Mucosa of stomach (tissue), 1 donor: ENCODE measurements at regions not wholly inside any gene's neighbourhood (a gene's known extent, or its start where the extent isn't known, plus 50 kb on each side); places are given as distances from the start of the nearest gene placed in this dataset.

Source experiments
- H3K27me3 ChIP-seq: one replicate; pipeline ENCODE4 v1.7.0; 2013; ENCODE audit warnings: mild to moderate bottlenecking, low read length; ENCODE audit not compliant: control insufficient read depth, insufficient read depth
- H3K36me3 ChIP-seq: one replicate; pipeline ENCODE4 v1.7.0; 2013; ENCODE audit warnings: low read length; ENCODE audit not compliant: control insufficient read depth, insufficient read depth
- H3K4me1 ChIP-seq: one replicate; pipeline ENCODE4 v1.7.0; 2013; ENCODE audit warnings: mild to moderate bottlenecking, low read length; ENCODE audit not compliant: control insufficient read depth, insufficient read depth
- H3K4me3 ChIP-seq: one replicate; pipeline ENCODE4 v1.7.0; 2013; ENCODE audit warnings: low read length
- H3K9ac ChIP-seq: one replicate; pipeline ENCODE4 v1.7.0; 2013; ENCODE audit warnings: mild to moderate bottlenecking, low read length, moderate library complexity
- H3K9me3 ChIP-seq: one replicate; pipeline ENCODE4 v1.7.0; 2013; ENCODE audit warnings: mild to moderate bottlenecking, low read length, moderate library complexity; ENCODE audit not compliant: control insufficient read depth
- donor health status: Pancreatic carcinoma.

DNA sequence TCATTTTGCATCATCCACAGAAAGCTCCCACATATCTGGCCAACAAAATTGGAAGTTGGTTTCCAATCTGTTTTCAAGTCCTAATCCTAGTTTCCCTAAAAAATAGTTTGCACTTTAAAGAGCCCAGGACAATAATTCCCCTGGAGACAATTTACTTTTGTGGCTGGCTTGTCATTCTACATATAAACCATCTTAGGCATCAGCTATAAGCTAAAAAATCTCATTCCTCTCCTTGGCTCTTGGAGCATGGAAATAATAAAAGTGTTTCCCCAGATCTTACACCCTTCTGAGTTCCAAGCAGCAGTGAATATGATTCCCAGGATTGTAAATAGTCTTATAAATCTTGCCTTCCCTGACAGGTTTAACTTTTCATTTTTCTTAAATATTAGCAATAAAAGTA lies 89.1 kb upstream of the NUDT4 start:
- H3K27me3 ChIP-seq = no peaks in the 10 kb centered on the region
- H3K9me3 ChIP-seq = no peaks in the 10 kb centered on the region
- no peak overlapping the region for H3K4me3 ChIP-seq
- H3K4me1 ChIP-seq = no peaks in the 10 kb centered on the region
- no peak overlapping the region for H3K9ac ChIP-seq
- no peaks in the 10 kb centered on the region for H3K36me3 ChIP-seq

DNA sequence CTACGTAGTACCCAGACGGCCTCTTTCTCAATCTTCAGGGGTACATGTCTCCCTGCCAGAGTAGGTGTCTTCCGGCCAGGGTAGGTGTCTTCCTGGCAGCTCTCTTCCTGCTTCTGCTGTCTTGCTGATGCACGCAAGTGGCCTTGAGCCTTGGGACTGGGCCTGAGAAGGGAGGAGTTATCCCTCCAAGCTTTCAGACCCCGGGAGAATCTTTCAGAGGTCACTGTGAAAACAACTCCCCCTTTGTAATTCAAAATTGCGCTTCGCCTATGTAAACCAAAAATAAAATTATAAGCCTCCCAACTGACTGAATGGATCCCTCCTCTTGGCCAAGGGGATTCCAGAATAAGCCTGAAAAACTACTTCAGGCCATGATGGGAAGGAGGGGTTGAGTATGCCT lies 87.3 kb upstream of the NUDT4 start:
- H3K9ac ChIP-seq = no peak overlapping the region
- H3K4me3 ChIP-seq = no peak overlapping the region

DNA sequence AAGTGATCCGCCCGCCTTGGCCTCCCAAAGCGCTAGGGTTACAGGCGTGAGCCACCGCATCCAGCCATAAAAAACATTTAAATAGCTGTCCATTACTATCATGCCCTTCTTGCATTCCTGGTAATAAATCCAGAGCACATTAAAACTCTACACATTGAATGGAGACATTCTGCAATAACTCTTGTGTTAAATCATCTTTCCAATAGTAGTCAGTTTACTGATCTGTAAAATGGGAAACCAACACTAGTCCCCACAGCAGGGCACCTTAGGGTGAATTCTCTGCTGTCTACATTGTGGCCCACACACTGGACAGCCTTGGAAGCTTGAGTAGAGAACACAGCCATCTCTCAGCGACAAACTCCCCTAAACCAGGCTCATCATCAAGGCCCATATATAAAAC lies 85.5 kb upstream of the NUDT4 start:
- no peaks in the 10 kb centered on the region for H3K27me3 ChIP-seq
- no peaks in the 10 kb centered on the region for H3K36me3 ChIP-seq
- no peaks in the 10 kb centered on the region for H3K4me1 ChIP-seq
- H3K4me3 ChIP-seq = no peak overlapping the region
- H3K9me3 ChIP-seq = no peaks in the 10 kb centered on the region
- H3K9ac ChIP-seq = no peak overlapping the region

More for the DNA sequence above, 87.3 kb upstream of the NUDT4 start:
- H3K4me1 ChIP-seq = no peaks in the 10 kb centered on the region
- no peaks in the 10 kb centered on the region for H3K9me3 ChIP-seq
- no peaks in the 10 kb centered on the region for H3K36me3 ChIP-seq
- no peaks in the 10 kb centered on the region for H3K27me3 ChIP-seq

DNA sequence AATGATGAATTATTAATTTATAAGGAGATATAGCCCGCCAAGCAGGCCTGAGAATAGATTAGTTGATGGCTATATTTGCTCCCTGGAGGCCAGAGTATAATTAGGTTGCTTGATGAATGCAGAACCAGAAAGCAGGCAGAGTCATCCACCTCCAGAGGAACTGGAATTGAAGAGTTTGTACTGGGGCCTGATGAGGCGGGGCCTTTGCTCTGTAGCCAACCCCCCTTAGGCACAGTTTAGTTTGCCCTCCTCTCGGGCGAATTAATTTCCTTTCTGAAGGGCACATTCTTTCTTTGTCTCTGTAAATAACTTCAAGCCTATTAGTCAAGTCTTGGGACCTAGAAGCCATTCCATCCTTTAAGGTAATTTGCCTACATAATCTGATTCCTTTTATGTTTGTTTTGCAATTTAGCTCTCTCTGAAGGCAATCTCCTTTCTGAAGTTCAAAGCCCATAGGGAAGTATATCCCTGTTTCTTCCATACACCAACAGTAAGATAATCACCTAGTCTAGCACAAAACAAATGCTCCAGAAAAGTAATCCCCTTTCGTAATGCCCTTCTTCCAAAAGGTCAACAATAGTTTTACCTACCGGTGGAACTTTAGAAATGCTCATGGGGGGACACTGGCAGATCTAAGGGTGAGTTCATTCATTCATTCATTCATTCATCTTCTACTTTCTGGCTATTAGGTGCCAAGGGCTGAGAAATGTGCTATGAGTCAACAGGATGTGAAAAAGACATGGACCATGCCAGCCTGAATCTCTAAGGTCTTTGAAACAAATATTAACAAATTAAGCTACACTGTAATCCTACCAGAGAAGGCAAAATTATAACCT lies 84.8 kb upstream of the NUDT4 start:
- no peaks in the 10 kb centered on the region for H3K9me3 ChIP-seq
- H3K4me1 ChIP-seq = no peaks in the 10 kb centered on the region
- no peak overlapping the region for H3K9ac ChIP-seq
- H3K27me3 ChIP-seq = no peaks in the 10 kb centered on the region
- H3K4me3 ChIP-seq = no peak overlapping the region
- no peaks in the 10 kb centered on the region for H3K36me3 ChIP-seq

DNA sequence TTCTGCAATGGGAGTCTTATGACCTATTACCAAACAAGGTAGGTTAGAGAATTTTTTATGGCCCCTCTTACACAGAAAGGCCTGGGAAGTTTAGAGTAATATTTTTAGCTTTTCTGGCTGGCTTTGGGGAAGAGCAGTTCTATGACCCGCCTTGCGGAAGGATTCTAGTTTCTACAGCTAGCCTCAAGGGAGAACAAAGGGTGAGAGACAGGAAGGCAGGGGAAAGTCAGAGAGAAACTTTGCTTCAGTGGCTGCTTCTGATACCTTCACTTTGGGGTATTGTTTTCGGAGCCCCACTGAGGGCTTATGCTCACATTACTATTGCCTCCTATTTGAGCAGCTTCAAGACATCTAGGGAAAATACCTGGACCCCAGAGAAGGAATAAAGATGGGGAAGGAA lies 80.7 kb upstream of the NUDT4 start:
- Histone ChIP-seq H3K36me3 (no peaks in the 10 kb centered on the region), H3K9ac (no peak overlapping the region), H3K4me1 (no peaks in the 10 kb centered on the region), H3K9me3 (no peaks in the 10 kb centered on the region), H3K27me3 (no peaks in the 10 kb centered on the region), H3K4me3 (no peak overlapping the region)

DNA sequence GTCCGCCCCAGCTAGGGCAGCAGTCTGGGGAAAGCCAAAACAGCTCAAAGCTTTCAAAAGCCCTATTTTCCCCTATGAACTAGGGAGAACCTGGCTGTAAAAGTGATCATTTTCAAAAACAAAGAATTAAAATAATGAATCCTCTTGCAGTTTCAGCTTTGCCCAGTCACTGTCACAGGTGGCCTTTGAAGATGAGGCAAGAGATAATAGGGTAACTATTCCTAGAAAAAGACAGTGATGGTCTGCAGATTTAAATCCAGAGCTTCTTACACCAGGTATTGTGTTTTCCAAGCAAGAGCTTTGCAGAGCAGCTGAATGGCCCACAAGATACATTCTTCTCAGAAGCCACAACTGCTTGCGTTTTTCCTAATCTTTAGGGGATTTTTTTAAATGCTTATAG lies 80.2 kb upstream of the NUDT4 start:
- H3K36me3 ChIP-seq = no peaks in the 10 kb centered on the region
- no peaks in the 10 kb centered on the region for H3K9me3 ChIP-seq
- H3K4me1 ChIP-seq = no peaks in the 10 kb centered on the region
- H3K4me3 ChIP-seq = no peak overlapping the region
- no peaks in the 10 kb centered on the region for H3K27me3 ChIP-seq
- H3K9ac ChIP-seq = no peak overlapping the region

DNA sequence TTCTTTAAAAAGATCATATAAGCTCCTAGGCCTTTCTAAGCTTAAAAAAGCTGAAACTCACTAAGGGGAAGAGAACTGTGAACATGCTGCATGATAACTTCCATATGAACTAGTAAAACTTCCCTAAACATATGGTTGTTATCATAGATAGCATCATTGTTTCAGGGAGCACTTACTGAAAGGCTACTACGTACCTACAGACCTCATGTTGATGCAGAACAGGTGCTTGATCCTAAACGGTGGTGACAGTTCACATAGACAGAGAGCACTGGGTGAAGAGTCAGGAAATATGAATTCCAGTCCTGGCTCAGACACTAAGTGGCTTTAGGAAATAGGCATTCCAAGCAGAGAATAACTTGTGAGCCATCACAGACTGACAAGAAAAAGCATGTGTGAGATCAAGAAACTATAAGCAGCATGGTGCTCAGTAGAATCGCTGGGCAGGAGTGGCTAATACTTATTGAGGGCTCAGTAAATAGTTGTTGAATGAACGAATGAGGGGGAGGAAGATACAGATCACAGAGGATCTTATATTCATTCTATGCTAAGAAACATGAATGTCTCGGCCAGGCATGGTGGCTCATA lies 78.4 kb upstream of the NUDT4 start:
- Histone ChIP-seq H3K9me3 (no peaks in the 10 kb centered on the region), H3K9ac (no peak overlapping the region), H3K4me1 (no peaks in the 10 kb centered on the region), H3K36me3 (no peaks in the 10 kb centered on the region), H3K4me3 (no peak overlapping the region), H3K27me3 (no peaks in the 10 kb centered on the region)

DNA sequence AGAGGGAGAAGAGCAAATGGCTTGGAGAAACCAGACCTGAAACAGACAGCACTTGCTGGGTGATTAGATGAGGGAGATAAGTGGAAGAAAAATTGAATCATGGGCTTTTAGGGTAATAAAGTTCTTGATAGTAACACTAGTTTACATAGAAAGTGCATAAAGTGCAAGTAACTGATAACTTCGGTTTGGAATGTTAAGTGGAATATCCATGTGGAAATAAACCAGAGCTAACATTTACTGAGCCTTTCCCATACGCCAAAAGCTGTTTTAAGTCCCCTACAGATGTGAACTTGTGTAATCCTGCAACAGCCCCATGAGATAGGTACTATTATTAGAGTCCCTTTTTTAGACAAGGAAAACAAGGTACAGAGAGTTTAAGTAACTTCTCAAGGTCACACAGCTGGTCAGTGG lies 77.1 kb upstream of the NUDT4 start:
- Histone ChIP-seq H3K4me1 (no peaks in the 10 kb centered on the region), H3K9me3 (no peaks in the 10 kb centered on the region), H3K36me3 (no peaks in the 10 kb centered on the region), H3K4me3 (no peak overlapping the region), H3K27me3 (no peaks in the 10 kb centered on the region), H3K9ac (no peak overlapping the region)

DNA sequence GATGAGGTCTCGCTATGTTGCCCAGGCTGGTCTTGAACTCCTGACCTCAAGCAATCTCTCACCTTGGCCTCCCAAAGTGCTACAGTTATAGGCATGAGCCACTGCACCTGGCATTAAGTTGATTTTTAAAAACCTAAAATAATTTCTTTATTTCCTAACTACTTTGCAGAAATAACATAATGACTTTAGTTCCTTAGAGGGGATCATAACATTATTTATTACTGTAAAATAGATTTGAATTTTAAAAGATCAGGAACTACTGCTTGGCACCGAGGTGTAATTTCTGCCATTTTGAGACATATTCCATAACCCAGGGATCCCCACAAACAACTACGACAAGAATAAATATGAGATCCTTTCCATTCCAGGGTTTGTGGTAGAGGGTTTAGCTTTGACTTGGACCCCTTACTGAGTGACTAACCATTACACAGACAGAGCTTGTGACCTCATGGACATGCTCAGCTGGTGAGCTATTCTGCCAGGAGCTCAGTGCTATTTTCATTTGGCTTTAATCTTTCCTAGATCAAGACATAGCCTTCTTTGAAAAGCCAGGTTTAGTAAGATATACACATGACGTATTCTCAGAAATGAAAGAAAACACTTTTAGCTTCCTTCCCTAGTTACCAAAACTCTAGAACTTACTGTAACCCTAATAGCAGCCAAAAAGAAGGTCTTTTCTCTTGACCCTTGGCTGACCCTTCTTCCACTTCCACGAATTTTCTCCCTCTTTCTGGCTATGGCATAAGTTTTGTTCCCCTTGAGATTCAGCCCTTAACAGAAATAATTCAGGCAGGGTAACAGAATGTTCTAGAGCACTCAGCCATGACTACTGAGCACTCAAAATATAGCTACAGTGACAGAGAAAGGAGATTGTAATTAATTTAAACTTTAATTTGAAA lies 75.1 kb upstream of the NUDT4 start:
- H3K27me3 ChIP-seq = no peaks in the 10 kb centered on the region
- H3K4me3 ChIP-seq = no peak overlapping the region
- no peaks in the 10 kb centered on the region for H3K36me3 ChIP-seq
- H3K9ac ChIP-seq = no peak overlapping the region
- no peaks in the 10 kb centered on the region for H3K9me3 ChIP-seq
- H3K4me1 ChIP-seq = no peaks in the 10 kb centered on the region

DNA sequence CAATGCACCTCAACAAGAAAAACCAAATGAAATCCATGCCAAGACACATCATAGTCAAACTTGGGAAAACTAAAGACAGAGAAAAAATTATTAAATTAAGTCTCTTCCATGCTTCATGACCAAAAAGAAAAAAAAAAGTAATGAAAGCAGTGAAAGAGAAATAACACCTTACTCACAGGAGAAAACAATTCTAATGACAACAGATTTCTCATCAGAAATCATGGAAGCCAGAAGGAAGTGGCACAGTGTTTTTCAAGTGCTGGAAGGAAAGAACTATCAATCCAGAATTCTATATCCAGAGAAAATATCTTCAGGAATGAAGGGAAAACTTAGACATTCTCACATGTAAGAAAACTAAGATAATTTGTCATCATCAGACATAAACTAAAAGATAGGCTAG lies 71.1 kb upstream of the NUDT4 start:
- Histone ChIP-seq H3K27me3 (no peaks in the 10 kb centered on the region), H3K4me3 (no peak overlapping the region), H3K4me1 (no peaks in the 10 kb centered on the region), H3K9ac (no peak overlapping the region), H3K9me3 (no peaks in the 10 kb centered on the region), H3K36me3 (no peaks in the 10 kb centered on the region)

DNA sequence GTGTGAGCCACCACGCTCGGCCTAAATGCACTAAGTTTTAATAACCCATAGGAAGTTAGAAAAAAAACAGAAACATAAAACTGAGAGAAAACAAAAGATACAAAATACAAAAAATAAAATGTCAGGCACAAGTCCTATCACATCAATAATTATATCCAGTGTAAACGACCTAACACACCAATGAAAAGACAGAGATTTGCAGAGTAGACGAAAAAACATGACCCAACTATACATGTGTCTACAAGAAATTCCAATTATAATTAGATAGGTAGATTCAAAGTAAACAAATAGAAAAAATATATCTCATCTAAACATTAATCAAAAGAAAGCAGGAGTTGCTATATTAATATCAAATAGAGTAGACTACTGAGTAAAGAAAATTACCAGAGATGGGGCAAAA lies 69.4 kb upstream of the NUDT4 start:
- no peaks in the 10 kb centered on the region for H3K9me3 ChIP-seq
- H3K4me3 ChIP-seq = no peak overlapping the region
- no peak overlapping the region for H3K9ac ChIP-seq
- no peaks in the 10 kb centered on the region for H3K27me3 ChIP-seq
- H3K4me1 ChIP-seq = peaks cover 5% of the 10 kb centered on the region
- no peaks in the 10 kb centered on the region for H3K36me3 ChIP-seq

DNA sequence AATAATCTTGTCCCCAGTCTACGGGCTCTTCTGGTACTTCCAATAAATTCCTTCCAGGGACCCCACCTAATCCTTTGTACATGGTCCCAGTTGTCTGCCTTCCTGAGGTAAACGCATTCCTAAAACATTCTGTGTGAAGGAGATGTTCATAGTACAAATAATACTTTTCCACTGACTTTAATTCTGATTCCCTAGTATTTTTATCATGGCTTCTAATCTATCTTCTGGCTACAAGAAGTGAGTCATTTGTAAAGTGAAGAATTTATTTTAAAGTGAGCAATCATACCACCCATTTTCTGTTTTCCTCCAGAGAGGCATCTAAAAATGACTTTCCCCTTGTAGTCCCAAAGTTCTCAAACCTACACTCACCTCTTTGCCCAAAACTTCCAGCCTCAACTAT lies 65.9 kb upstream of the NUDT4 start:
- Histone ChIP-seq H3K27me3 (no peaks in the 10 kb centered on the region), H3K36me3 (no peaks in the 10 kb centered on the region), H3K9ac (no peak overlapping the region), H3K9me3 (no peaks in the 10 kb centered on the region), H3K4me1 (peaks cover 33% of the 10 kb centered on the region), H3K4me3 (no peak overlapping the region)
